ENCODE measurements at regions not wholly inside any gene's neighbourhood (a gene's known extent, or its start where the extent isn't known, plus 50 kb on each side); places are given as distances from the start of the nearest gene placed in this dataset.

GRCh38 chr1:238596703-238597102, 706.0 kb upstream of the ZP4 start:
- TF ChIP-seq CTCF (IDR thresholded peaks at IDR 0.05) (no peak), POLR2A (IDR thresholded peaks at IDR 0.05) (no peak)
